ENCODE measurements at regions not wholly inside any gene's neighbourhood (a gene's known extent, or its start where the extent isn't known, plus 50 kb on each side); places are given as distances from the start of the nearest gene placed in this dataset.
A peak's percentile ranks its signal among the peaks of the same experiment; 100 is the strongest.
"Not testable (repeated sequence)": the region's sequence is repeated elsewhere in the genome, so short reads cannot be mapped to it uniquely, and the experiment has no call there.

GRCh38 chr20:48371211-48371610, 456.6 kb downstream of the PREX1 start:
- H3K27ac ChIP-seq (ENCODE audit: low read depth, low read length, severe bottlenecking), result no peak overlapping the region
- WGBS, 2 experiments (ENCODE audit: insufficient coverage in 2 of 2), result 87 to 94% methylated on average over 3 of the region's 4 CpGs
- no peaks in the 10 kb centered on the region for H3K36me3 ChIP-seq (ENCODE audit: control insufficient read depth, insufficient read depth, low read length)
- H3K9me3 ChIP-seq (ENCODE audit: control insufficient read depth, low read length), result peaks cover 6% of the 10 kb centered on the region
- no peak overlapping the region for H3K4me3 ChIP-seq (ENCODE audit: extremely low read depth, insufficient read depth, low read length, poor library complexity, severe bottlenecking)
- H3K4me1 ChIP-seq (ENCODE audit: control insufficient read depth, insufficient read depth, low read length, poor library complexity, severe bottlenecking), result peaks cover 25% of the 10 kb centered on the region

- H3K4me3 ChIP-seq (ENCODE audit: extremely low read depth, insufficient read depth, low read length, poor library complexity, severe bottlenecking); H3K9me3 ChIP-seq (ENCODE audit: control insufficient read depth, low read length); H3K36me3 ChIP-seq (ENCODE audit: control insufficient read depth, insufficient read depth, low read length): not testable (repeated sequence)
- H3K4me1 ChIP-seq (ENCODE audit: control insufficient read depth, insufficient read depth, low read length, poor library complexity, severe bottlenecking), result peaks cover 17% of the 10 kb centered on the region
- H3K27ac ChIP-seq (ENCODE audit: low read depth, low read length, severe bottlenecking), result peak overlapping the region; percentile 2
- WGBS, 2 experiments (ENCODE audit: insufficient coverage in 2 of 2), result 88 to 89% methylated on average over 7 to 10 of the region's 10 CpGs
Measured at GRCh38 chr20:48368580-48369021, 459.2 kb downstream of the PREX1 start.

GRCh38 chr20:48367541-48368358, 460.0 kb downstream of the PREX1 start:
- not testable (repeated sequence) for H3K4me1 ChIP-seq (ENCODE audit: control insufficient read depth, insufficient read depth, low read length, poor library complexity, severe bottlenecking); H3K36me3 ChIP-seq (ENCODE audit: control insufficient read depth, insufficient read depth, low read length); H3K27ac ChIP-seq (ENCODE audit: low read depth, low read length, severe bottlenecking); H3K4me3 ChIP-seq (ENCODE audit: extremely low read depth, insufficient read depth, low read length, poor library complexity, severe bottlenecking); H3K9me3 ChIP-seq (ENCODE audit: control insufficient read depth, low read length)
- WGBS, 2 experiments (ENCODE audit: insufficient coverage in 2 of 2), result 30 to 35% methylated on average over 3 to 8 of the region's 28 CpGs

- Histone ChIP-seq H3K9me3 (ENCODE audit: control insufficient read depth, low read length) (peaks cover 10% of the 10 kb centered on the region), H3K27ac (ENCODE audit: low read depth, low read length, severe bottlenecking) (no peak overlapping the region), H3K4me3 (ENCODE audit: extremely low read depth, insufficient read depth, low read length, poor library complexity, severe bottlenecking) (no peak overlapping the region), H3K36me3 (ENCODE audit: control insufficient read depth, insufficient read depth, low read length) (no peaks in the 10 kb centered on the region), H3K4me1 (ENCODE audit: control insufficient read depth, insufficient read depth, low read length, poor library complexity, severe bottlenecking) (peaks cover 9% of the 10 kb centered on the region)
- WGBS, 2 experiments (ENCODE audit: insufficient coverage in 2 of 2), result 91 to 97% methylated on average over 3 to 5 of the region's 5 CpGs
Measured at GRCh38 chr20:48366230-48366629, 461.6 kb downstream of the PREX1 start.

GRCh38 chr20:48364688-48365421, 462.9 kb downstream of the PREX1 start:
- Histone ChIP-seq H3K4me1 (ENCODE audit: control insufficient read depth, insufficient read depth, low read length, poor library complexity, severe bottlenecking) (peaks cover under 1% of the 10 kb centered on the region), H3K27ac (ENCODE audit: low read depth, low read length, severe bottlenecking) (no peak overlapping the region), H3K4me3 (ENCODE audit: extremely low read depth, insufficient read depth, low read length, poor library complexity, severe bottlenecking) (no peak overlapping the region), H3K9me3 (ENCODE audit: control insufficient read depth, low read length) (peaks cover 10% of the 10 kb centered on the region), H3K36me3 (ENCODE audit: control insufficient read depth, insufficient read depth, low read length) (no peaks in the 10 kb centered on the region)
- 90 to 92% methylated on average over 8 to 10 of the region's 11 CpGs for WGBS, 2 experiments (ENCODE audit: insufficient coverage in 2 of 2)

- Histone ChIP-seq H3K4me3 (ENCODE audit: extremely low read depth, insufficient read depth, low read length, poor library complexity, severe bottlenecking) (no peak overlapping the region), H3K4me1 (ENCODE audit: control insufficient read depth, insufficient read depth, low read length, poor library complexity, severe bottlenecking) (no peaks in the 10 kb centered on the region), H3K27ac (ENCODE audit: low read depth, low read length, severe bottlenecking) (no peak overlapping the region), H3K36me3 (ENCODE audit: control insufficient read depth, insufficient read depth, low read length) (no peaks in the 10 kb centered on the region), H3K9me3 (ENCODE audit: control insufficient read depth, low read length) (peaks cover 10% of the 10 kb centered on the region)
Measured at GRCh38 chr20:48364055-48364454, 463.7 kb downstream of the PREX1 start.

- Histone ChIP-seq H3K36me3 (ENCODE audit: control insufficient read depth, insufficient read depth, low read length) (no peaks in the 10 kb centered on the region), H3K4me3 (ENCODE audit: extremely low read depth, insufficient read depth, low read length, poor library complexity, severe bottlenecking) (no peak overlapping the region), H3K9me3 (ENCODE audit: control insufficient read depth, low read length) (no peaks in the 10 kb centered on the region), H3K27ac (ENCODE audit: low read depth, low read length, severe bottlenecking) (no peak overlapping the region), H3K4me1 (ENCODE audit: control insufficient read depth, insufficient read depth, low read length, poor library complexity, severe bottlenecking) (no peaks in the 10 kb centered on the region)
- WGBS, 2 experiments (ENCODE audit: insufficient coverage in 2 of 2), result 65 to 78% methylated on average over 6 to 7 of the region's 9 CpGs
Measured at GRCh38 chr20:48360342-48360975, 467.3 kb downstream of the PREX1 start.

GRCh38 chr20:48359692-48360341, 468.0 kb downstream of the PREX1 start:
- no peak overlapping the region for H3K4me3 ChIP-seq (ENCODE audit: extremely low read depth, insufficient read depth, low read length, poor library complexity, severe bottlenecking)
- no peaks in the 10 kb centered on the region for H3K36me3 ChIP-seq (ENCODE audit: control insufficient read depth, insufficient read depth, low read length)
- WGBS, 2 experiments (ENCODE audit: insufficient coverage in 2 of 2), result 82 to 88% methylated on average over 7 to 8 of the region's 17 CpGs
- no peaks in the 10 kb centered on the region for H3K4me1 ChIP-seq (ENCODE audit: control insufficient read depth, insufficient read depth, low read length, poor library complexity, severe bottlenecking)
- no peak overlapping the region for H3K27ac ChIP-seq (ENCODE audit: low read depth, low read length, severe bottlenecking)
- peaks cover under 1% of the 10 kb centered on the region for H3K9me3 ChIP-seq (ENCODE audit: control insufficient read depth, low read length)

GRCh38 chr20:48359055-48359390, 468.8 kb downstream of the PREX1 start:
- H3K4me1 ChIP-seq (ENCODE audit: control insufficient read depth, insufficient read depth, low read length, poor library complexity, severe bottlenecking); H3K9me3 ChIP-seq (ENCODE audit: control insufficient read depth, low read length); H3K27ac ChIP-seq (ENCODE audit: low read depth, low read length, severe bottlenecking); H3K36me3 ChIP-seq (ENCODE audit: control insufficient read depth, insufficient read depth, low read length); H3K4me3 ChIP-seq (ENCODE audit: extremely low read depth, insufficient read depth, low read length, poor library complexity, severe bottlenecking): not testable (repeated sequence)
- WGBS, 2 experiments (ENCODE audit: insufficient coverage in 2 of 2), result 80 to 85% methylated on average over 3 to 4 of the region's 8 CpGs

GRCh38 chr20:48358176-48359054, 469.4 kb downstream of the PREX1 start:
- H3K4me3 ChIP-seq (ENCODE audit: extremely low read depth, insufficient read depth, low read length, poor library complexity, severe bottlenecking), result no peak overlapping the region
- H3K9me3 ChIP-seq (ENCODE audit: control insufficient read depth, low read length), result peaks cover 10% of the 10 kb centered on the region
- no peaks in the 10 kb centered on the region for H3K36me3 ChIP-seq (ENCODE audit: control insufficient read depth, insufficient read depth, low read length)
- 89 to 96% methylated on average over 4 to 5 of the region's 11 CpGs for WGBS, 2 experiments (ENCODE audit: insufficient coverage in 2 of 2)
- no peak overlapping the region for H3K27ac ChIP-seq (ENCODE audit: low read depth, low read length, severe bottlenecking)
- H3K4me1 ChIP-seq (ENCODE audit: control insufficient read depth, insufficient read depth, low read length, poor library complexity, severe bottlenecking), result no peaks in the 10 kb centered on the region
